HCT116 (cell line): ENCODE measurements at regions not wholly inside any gene's neighbourhood (a gene's known extent, or its start where the extent isn't known, plus 50 kb on each side); places are given as distances from the start of the nearest gene placed in this dataset.

ENCODE experiments used
- ATAC-seq: fragments of 200-7000 bp; cut with Tn5 transposase; 2 replicates; pipeline ENCODE4 v1.9.1; 2020; ENCODE audit warnings: mild to moderate bottlenecking, moderate library complexity
- BruUV-seq: library from RNA; stranded (reverse); fragments of 400-500 nt; replicated peaks from 2 replicates; lab custom pipeline; 2021; lab: Mats Ljungman, UMichigan
- CTCF ChIA-PET: fragments of 300-600 bp; sonication (Branson Sonifier 250); formaldehyde crosslinking; loops from one replicate; lab custom pipeline; 2021; ENCODE audit warnings: antibody characterized with exemption; lab: Charles Lee
- POLR2A ChIA-PET: fragments of 300-600, 350-600 bp; sonication (Branson Sonifier 250); formaldehyde crosslinking; loops from one replicate; lab custom pipeline; 2021; ENCODE audit warnings: antibody characterized with exemption; lab: Charles Lee
- RAD21 ChIA-PET, 2 experiments: fragments of 300-600 bp; sonication (Branson Sonifier 250); formaldehyde crosslinking; loops; one replicate each; lab custom pipeline; 2023; ENCODE audit warnings: low total read pairs in 2 of 2; ENCODE audit not compliant: uncharacterized antibody in 2 of 2, unreplicated experiment in 2 of 2, low non-redundant PET in 1 of 2; lab: Charles Lee
- DNase-seq: peaks from one replicate; pipeline ENCODE4 v3.0.0-alpha.2; 2010; ENCODE audit warnings: low read depth, low spot score
- H2AFZ ChIP-seq: fragments of 200-600 bp; shearing (Covaris generic), sonication (generic); 2 replicates; pipeline ENCODE4 v1.6.1; 2017; ENCODE audit warnings: low read depth, mixed run types, mixed read lengths, antibody characterized with exemption, low read length; ENCODE audit not compliant: poor library complexity, severe bottlenecking
- H3K27ac ChIP-seq: 2 replicates; pipeline ENCODE4 v1.5.1; 2012; ENCODE audit warnings: low read depth, low read length
- H3K27me3 ChIP-seq: fragments of 200-600 bp; sonication (generic); 2 replicates; pipeline ENCODE4 v1.6.1; 2016; ENCODE audit warnings: mixed run types, low read length, mixed read lengths; ENCODE audit not compliant: insufficient read depth
- H3K36me3 ChIP-seq, 2 experiments: fragments of 200-500 bp in 1 of 2; fragments of 200-600 bp in 1 of 2; sonication (Bioruptor generic) in 1 of 2; sonication (generic) in 1 of 2; 2 replicates each; pipeline versions ENCODE4 v1.5.1 to v1.6.1; 2014 to 2016; ENCODE audit warnings: low read length in 2 of 2, inconsistent platforms in 1 of 2, mixed read lengths in 1 of 2, mixed run types in 1 of 2; ENCODE audit not compliant: insufficient read depth in 2 of 2, control insufficient read depth in 1 of 2
- H3K4me1 ChIP-seq, 2 experiments: fragments of 200-600 bp in 1 of 2; sonication (generic) in 1 of 2; 2 replicates each; pipeline versions ENCODE4 v1.5.1 to v1.6.1; 2012 to 2017; ENCODE audit warnings: low read length in 2 of 2, inconsistent platforms in 1 of 2, mild to moderate bottlenecking in 1 of 2, mixed read lengths in 1 of 2, mixed run types in 1 of 2, moderate library complexity in 1 of 2; ENCODE audit not compliant: insufficient read depth in 2 of 2, control insufficient read depth in 1 of 2
- H3K4me2 ChIP-seq: fragments of 200-600 bp; sonication (generic); 2 replicates; pipeline ENCODE4 v1.6.1; 2017; ENCODE audit warnings: mixed run types, low read length, mixed read lengths
- H3K4me3 ChIP-seq, 2 experiments: fragments of 200-600 bp in 1 of 2; sonication (generic) in 1 of 2; replicated peaks in 1 of 2; 2 replicates each; pipeline ENCODE4 v1.5.1; 2011 to 2016; ENCODE audit warnings: low read length in 2 of 2, control low read depth in 1 of 2, low read depth in 1 of 2, mild to moderate bottlenecking in 1 of 2, mixed read lengths in 1 of 2, mixed run types in 1 of 2
- H3K79me2 ChIP-seq: fragments of 200-600 bp; sonication (generic); 2 replicates; pipeline ENCODE4 v1.6.1; 2017; ENCODE audit warnings: mild to moderate bottlenecking, mixed run types, low read length, moderate library complexity, mixed read lengths; ENCODE audit not compliant: insufficient read depth
- H3K9ac ChIP-seq: fragments of 200-600 bp; sonication (generic); 2 replicates; pipeline ENCODE4 v1.6.1; 2016; ENCODE audit warnings: low read length, mixed read lengths
- H3K9me2 ChIP-seq: fragments of 200-600 bp; sonication (generic), shearing (Covaris generic); 2 replicates; pipeline ENCODE4 v1.6.1; 2017; ENCODE audit warnings: mixed run types, mild to moderate bottlenecking, moderate library complexity; ENCODE audit not compliant: insufficient read depth
- H3K9me3 ChIP-seq, 2 experiments: fragments of 200-500 bp in 1 of 2; fragments of 200-600 bp in 1 of 2; sonication (Bioruptor generic) in 1 of 2; sonication (generic) in 1 of 2; 2 replicates each; pipeline ENCODE4 v1.6.1; 2014 to 2017; ENCODE audit warnings: low read length in 2 of 2, mixed read lengths in 2 of 2, inconsistent platforms in 1 of 2, low read depth in 1 of 2, mild to moderate bottlenecking in 1 of 2, mixed run types in 1 of 2, moderate library complexity in 1 of 2; ENCODE audit not compliant: control insufficient read depth in 1 of 2, insufficient read depth in 1 of 2
- H4K20me1 ChIP-seq: fragments of 200-600 bp; sonication (generic), shearing (Covaris generic); 2 replicates; pipeline ENCODE4 v1.6.1; 2017; ENCODE audit warnings: mixed run types, mild to moderate bottlenecking, moderate library complexity; ENCODE audit not compliant: insufficient read depth
- ATF3 ChIP-seq: IDR thresholded peaks from 2 replicates; pipeline ENCODE4 v1.6.1; 2012
- CEBPB ChIP-seq: IDR thresholded peaks from 2 replicates; pipeline ENCODE4 v1.6.1; 2012; ENCODE audit warnings: low read depth
- EGR1 ChIP-seq: IDR thresholded peaks from 2 replicates; pipeline ENCODE4 v1.6.1; 2012; ENCODE audit warnings: low read depth
- ELF1 ChIP-seq: IDR thresholded peaks from 2 replicates; pipeline ENCODE4 v1.6.1; 2012; ENCODE audit warnings: low read depth, borderline replicate concordance
- EZH2phosphoT487 ChIP-seq: fragments of 200-600 bp; IDR thresholded peaks from 2 replicates; pipeline ENCODE4 v1.6.1; 2018; ENCODE audit warnings: antibody characterized with exemption, borderline replicate concordance
- FOSL1 ChIP-seq: IDR thresholded peaks from 2 replicates; pipeline ENCODE4 v1.6.1; 2012; ENCODE audit warnings: low read depth
- JUND ChIP-seq: IDR thresholded peaks from 2 replicates; pipeline ENCODE4 v1.6.1; 2012
- MAX ChIP-seq: IDR thresholded peaks from 2 replicates; pipeline ENCODE4 v1.6.1; 2012
- POLR2A ChIP-seq: IDR thresholded peaks from 2 replicates; pipeline ENCODE4 v1.7.0; 2011; ENCODE audit warnings: borderline replicate concordance; ENCODE audit not compliant: insufficient read depth, insufficient read length; ENCODE audit errors: extremely low read depth
- POLR2AphosphoS5 ChIP-seq: IDR thresholded peaks from 2 replicates; pipeline ENCODE4 v1.6.1; 2011; ENCODE audit warnings: mild to moderate bottlenecking, low read depth, low read length, moderate library complexity
- SIN3A ChIP-seq: IDR thresholded peaks from 2 replicates; pipeline ENCODE4 v1.6.1; 2012; ENCODE audit warnings: low read depth
- SP1 ChIP-seq: IDR thresholded peaks from 2 replicates; pipeline ENCODE4 v1.6.1; 2012; ENCODE audit warnings: low read depth
- SRF ChIP-seq: IDR thresholded peaks from 2 replicates; pipeline ENCODE4 v1.6.1; 2012; ENCODE audit warnings: low read depth
- TCF7L2 ChIP-seq: IDR thresholded peaks from 2 replicates; pipeline ENCODE4 v1.7.0; 2011; ENCODE audit warnings: borderline replicate concordance, inconsistent platforms; ENCODE audit not compliant: insufficient read depth, insufficient read length; ENCODE audit errors: extremely low read depth
- ZFX ChIP-seq: fragments of 450-650 bp; IDR thresholded peaks from 2 replicates; pipeline ENCODE4 v1.6.1; 2017
- ZNF274 ChIP-seq: fragments of 200-500 bp; sonication (Bioruptor generic); IDR thresholded peaks from 2 replicates; pipeline ENCODE4 v1.6.1; 2014; ENCODE audit warnings: mild to moderate bottlenecking, low read depth, low read length, inconsistent platforms
- intact Hi-C: fragments of 100-400 bp; cut with micrococcal nuclease; formaldehyde crosslinking; loops from 2 replicates; pipeline ENCODE4 v1.10.0; 2022
- TF ChIP-seq, protein P1 (sequence below): IDR thresholded peaks from 2 replicates; pipeline ENCODE4 v1.6.1; 2011; ENCODE audit warnings: mild to moderate bottlenecking, low read length, moderate library complexity; ENCODE audit not compliant: insufficient replicate concordance; ENCODE audit errors: extremely low read depth
- TF ChIP-seq, protein P2 (sequence below): IDR thresholded peaks from 2 replicates; pipeline ENCODE4 v1.6.1; 2012; ENCODE audit warnings: low read depth

- H3K79me2 ChIP-seq: no peaks in the 10 kb centered on the region
- no peaks in the 10 kb centered on the region for H3K9me2 ChIP-seq
- no peak overlapping the region for H3K27ac ChIP-seq
- no peaks in the 10 kb centered on the region for H4K20me1 ChIP-seq
- POLR2A ChIA-PET: no interaction called here
- no peaks in the 10 kb centered on the region for H3K9me3 ChIP-seq
- no peaks in the 10 kb centered on the region for H3K36me3 ChIP-seq
- CTCF ChIA-PET: no interaction called here
- BruUV-seq: no TSS peak
- DNase-seq (no peak), ATAC-seq (no peak)
- TF ChIP-seq POLR2A (no peak), TCF7L2 (no peak), SRF (no peak), EZH2phosphoT487 (no peak), ELF1 (no peak), SP1 (no peak), ATF3 (no peak), POLR2AphosphoS5 (no peak), SIN3A (no peak), ZNF274 (no peak), ZFX (no peak), FOSL1 (no peak), EGR1 (no peak), JUND (no peak), MAX (no peak), CEBPB (no peak)
- TF ChIP-seq, protein P1, sequence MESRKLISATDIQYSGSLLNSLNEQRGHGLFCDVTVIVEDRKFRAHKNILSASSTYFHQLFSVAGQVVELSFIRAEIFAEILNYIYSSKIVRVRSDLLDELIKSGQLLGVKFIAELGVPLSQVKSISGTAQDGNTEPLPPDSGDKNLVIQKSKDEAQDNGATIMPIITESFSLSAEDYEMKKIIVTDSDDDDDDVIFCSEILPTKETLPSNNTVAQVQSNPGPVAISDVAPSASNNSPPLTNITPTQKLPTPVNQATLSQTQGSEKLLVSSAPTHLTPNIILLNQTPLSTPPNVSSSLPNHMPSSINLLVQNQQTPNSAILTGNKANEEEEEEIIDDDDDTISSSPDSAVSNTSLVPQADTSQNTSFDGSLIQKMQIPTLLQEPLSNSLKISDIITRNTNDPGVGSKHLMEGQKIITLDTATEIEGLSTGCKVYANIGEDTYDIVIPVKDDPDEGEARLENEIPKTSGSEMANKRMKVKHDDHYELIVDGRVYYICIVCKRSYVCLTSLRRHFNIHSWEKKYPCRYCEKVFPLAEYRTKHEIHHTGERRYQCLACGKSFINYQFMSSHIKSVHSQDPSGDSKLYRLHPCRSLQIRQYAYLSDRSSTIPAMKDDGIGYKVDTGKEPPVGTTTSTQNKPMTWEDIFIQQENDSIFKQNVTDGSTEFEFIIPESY: no peak
- TF ChIP-seq, protein P2, sequence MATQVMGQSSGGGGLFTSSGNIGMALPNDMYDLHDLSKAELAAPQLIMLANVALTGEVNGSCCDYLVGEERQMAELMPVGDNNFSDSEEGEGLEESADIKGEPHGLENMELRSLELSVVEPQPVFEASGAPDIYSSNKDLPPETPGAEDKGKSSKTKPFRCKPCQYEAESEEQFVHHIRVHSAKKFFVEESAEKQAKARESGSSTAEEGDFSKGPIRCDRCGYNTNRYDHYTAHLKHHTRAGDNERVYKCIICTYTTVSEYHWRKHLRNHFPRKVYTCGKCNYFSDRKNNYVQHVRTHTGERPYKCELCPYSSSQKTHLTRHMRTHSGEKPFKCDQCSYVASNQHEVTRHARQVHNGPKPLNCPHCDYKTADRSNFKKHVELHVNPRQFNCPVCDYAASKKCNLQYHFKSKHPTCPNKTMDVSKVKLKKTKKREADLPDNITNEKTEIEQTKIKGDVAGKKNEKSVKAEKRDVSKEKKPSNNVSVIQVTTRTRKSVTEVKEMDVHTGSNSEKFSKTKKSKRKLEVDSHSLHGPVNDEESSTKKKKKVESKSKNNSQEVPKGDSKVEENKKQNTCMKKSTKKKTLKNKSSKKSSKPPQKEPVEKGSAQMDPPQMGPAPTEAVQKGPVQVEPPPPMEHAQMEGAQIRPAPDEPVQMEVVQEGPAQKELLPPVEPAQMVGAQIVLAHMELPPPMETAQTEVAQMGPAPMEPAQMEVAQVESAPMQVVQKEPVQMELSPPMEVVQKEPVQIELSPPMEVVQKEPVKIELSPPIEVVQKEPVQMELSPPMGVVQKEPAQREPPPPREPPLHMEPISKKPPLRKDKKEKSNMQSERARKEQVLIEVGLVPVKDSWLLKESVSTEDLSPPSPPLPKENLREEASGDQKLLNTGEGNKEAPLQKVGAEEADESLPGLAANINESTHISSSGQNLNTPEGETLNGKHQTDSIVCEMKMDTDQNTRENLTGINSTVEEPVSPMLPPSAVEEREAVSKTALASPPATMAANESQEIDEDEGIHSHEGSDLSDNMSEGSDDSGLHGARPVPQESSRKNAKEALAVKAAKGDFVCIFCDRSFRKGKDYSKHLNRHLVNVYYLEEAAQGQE: no peak
- TF ChIP-seq, all 23 proteins: peak for 0
- no peak overlapping the region for H3K4me3 ChIP-seq
- H3K4me2 ChIP-seq: no peak overlapping the region
- H2AFZ ChIP-seq: no peak overlapping the region
- RAD21 ChIA-PET: no interaction called here
- intact Hi-C loops: no loop called here
- peaks cover 10% of the 10 kb centered on the region; the same call in 1 of the 2 replicates for H3K27me3 ChIP-seq
- H3K9ac ChIP-seq: no peak overlapping the region
- no peaks in the 10 kb centered on the region for H3K4me1 ChIP-seq
Measured at GRCh38 chr18:77365667-77366066, 116.0 kb downstream of the GALR1 start.
